SU-DHL-6 (cell line): ENCODE measurements at regions not wholly inside any gene's neighbourhood (a gene's known extent, or its start where the extent isn't known, plus 50 kb on each side); places are given as distances from the start of the nearest gene placed in this dataset.

Experiments
- H2AFZ ChIP-seq: fragments of 200-600 bp; sonication (generic); 2 replicates; pipeline ENCODE4 v1.6.1; 2014; ENCODE audit warnings: low read depth, mild to moderate bottlenecking, moderate library complexity, mixed read lengths, antibody characterized with exemption, low read length; ENCODE audit not compliant: severe bottlenecking
- H3F3A ChIP-seq: fragments of 200-600 bp; shearing (Covaris generic); 2 replicates; pipeline ENCODE4 v1.6.0; 2016; ENCODE audit warnings: antibody characterized with exemption, mild to moderate bottlenecking; ENCODE audit not compliant: insufficient read depth
- H3K27ac ChIP-seq: fragments of 200-600 bp; sonication (generic); 2 replicates; pipeline ENCODE4 v1.5.1; 2016; ENCODE audit warnings: low read depth, mild to moderate bottlenecking, low read length, moderate library complexity, mixed read lengths
- H3K27me3 ChIP-seq: fragments of 200-600 bp; sonication (generic), shearing (Covaris generic); 2 replicates; pipeline ENCODE4 v1.6.0; 2014; ENCODE audit warnings: mild to moderate bottlenecking, low read length
- H3K36me3 ChIP-seq: fragments of 200-600 bp; sonication (generic); 2 replicates; pipeline ENCODE4 v1.6.1; 2014; ENCODE audit warnings: mild to moderate bottlenecking, low read length, mixed read lengths
- H3K4me2 ChIP-seq: fragments of 300-600, 200-600 bp; shearing (Covaris generic), sonication (generic); 2 replicates; pipeline ENCODE4 v1.6.0; 2014; ENCODE audit warnings: low read length, low read depth, mild to moderate bottlenecking; ENCODE audit not compliant: poor library complexity, severe bottlenecking
- H3K4me3 ChIP-seq: fragments of 200-600 bp; sonication (generic); 2 replicates; pipeline ENCODE4 v1.5.1; 2014; ENCODE audit warnings: antibody characterized with exemption, low read length, mild to moderate bottlenecking, mixed read lengths; ENCODE audit not compliant: insufficient read depth, poor library complexity, severe bottlenecking
- H3K79me2 ChIP-seq: fragments of 200-600 bp; sonication (generic); 2 replicates; pipeline ENCODE4 v1.6.1; 2014; ENCODE audit warnings: mild to moderate bottlenecking, low read length, moderate library complexity; ENCODE audit not compliant: insufficient read depth
- H3K9ac ChIP-seq: fragments of 200-600 bp; sonication (generic); 2 replicates; pipeline ENCODE4 v1.7.0; 2014; ENCODE audit warnings: mild to moderate bottlenecking, low read length
- H3K9me2 ChIP-seq: fragments of 200-600 bp; sonication (generic); replicated peaks from 2 replicates; pipeline ENCODE4 v1.6.1; 2014; ENCODE audit warnings: low read length; ENCODE audit not compliant: insufficient read depth
- H3K9me3 ChIP-seq: fragments of 200-600 bp; sonication (generic); 2 replicates; pipeline ENCODE4 v1.6.1; 2014; ENCODE audit warnings: low read length, mixed read lengths; ENCODE audit not compliant: insufficient read depth
- H4K20me1 ChIP-seq: fragments of 200-600 bp; sonication (generic); 2 replicates; pipeline ENCODE4 v1.6.1; 2014; ENCODE audit warnings: low read depth, mild to moderate bottlenecking, antibody characterized with exemption, low read length, moderate library complexity, mixed read lengths
- EZH2phosphoT487 ChIP-seq: fragments of 200-600 bp; sonication (generic), shearing (Covaris generic); conservative IDR thresholded peaks from 2 replicates; pipeline ENCODE4 v1.6.1; 2018; ENCODE audit warnings: mild to moderate bottlenecking, antibody characterized with exemption, low read length, moderate library complexity, mixed read lengths
- TF ChIP-seq, protein P1 (sequence below): fragments of 200-600 bp; sonication (generic); IDR thresholded peaks from one replicate; pipeline ENCODE4 v1.5.1; 2017; ENCODE audit warnings: antibody characterized with exemption, mild to moderate bottlenecking, low read length, moderate library complexity; ENCODE audit not compliant: insufficient read depth, poor library complexity, severe bottlenecking

DNA sequence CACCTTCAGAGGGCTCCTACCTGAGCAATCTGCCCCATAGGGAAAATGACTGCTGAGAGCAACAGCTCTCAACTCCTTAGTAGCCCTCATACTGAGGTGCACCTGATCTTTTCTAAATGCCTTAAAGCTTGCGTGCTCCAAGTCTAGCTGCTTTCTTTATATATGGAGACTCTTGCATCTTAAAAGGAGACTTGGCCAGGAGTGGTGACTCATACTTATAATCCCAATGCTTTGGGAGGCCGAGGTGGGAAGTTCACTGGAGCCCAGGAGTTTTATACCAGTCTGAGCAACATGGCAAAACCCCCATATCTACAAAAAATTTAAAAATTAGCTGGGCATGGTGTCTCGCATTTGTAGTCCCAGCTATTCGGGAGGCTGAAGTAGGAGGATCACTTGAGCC is 78.1 kb upstream of the TRIM2 start:
- Histone ChIP-seq H3K36me3 (no peaks in the 10 kb centered on the region), H2AFZ (no peak overlapping the region), H3K9me3 (no peaks in the 10 kb centered on the region), H3K27me3 (no peaks in the 10 kb centered on the region), H3K27ac (no peak overlapping the region), H3K79me2 (no peaks in the 10 kb centered on the region), H3K9ac (no peak overlapping the region), H3K4me3 (no peak overlapping the region), H3K4me2 (no peak overlapping the region), H4K20me1 (no peaks in the 10 kb centered on the region), H3K9me2 (no peaks in the 10 kb centered on the region), H3F3A (no peaks in the 10 kb centered on the region)
- TF ChIP-seq, protein P1, sequence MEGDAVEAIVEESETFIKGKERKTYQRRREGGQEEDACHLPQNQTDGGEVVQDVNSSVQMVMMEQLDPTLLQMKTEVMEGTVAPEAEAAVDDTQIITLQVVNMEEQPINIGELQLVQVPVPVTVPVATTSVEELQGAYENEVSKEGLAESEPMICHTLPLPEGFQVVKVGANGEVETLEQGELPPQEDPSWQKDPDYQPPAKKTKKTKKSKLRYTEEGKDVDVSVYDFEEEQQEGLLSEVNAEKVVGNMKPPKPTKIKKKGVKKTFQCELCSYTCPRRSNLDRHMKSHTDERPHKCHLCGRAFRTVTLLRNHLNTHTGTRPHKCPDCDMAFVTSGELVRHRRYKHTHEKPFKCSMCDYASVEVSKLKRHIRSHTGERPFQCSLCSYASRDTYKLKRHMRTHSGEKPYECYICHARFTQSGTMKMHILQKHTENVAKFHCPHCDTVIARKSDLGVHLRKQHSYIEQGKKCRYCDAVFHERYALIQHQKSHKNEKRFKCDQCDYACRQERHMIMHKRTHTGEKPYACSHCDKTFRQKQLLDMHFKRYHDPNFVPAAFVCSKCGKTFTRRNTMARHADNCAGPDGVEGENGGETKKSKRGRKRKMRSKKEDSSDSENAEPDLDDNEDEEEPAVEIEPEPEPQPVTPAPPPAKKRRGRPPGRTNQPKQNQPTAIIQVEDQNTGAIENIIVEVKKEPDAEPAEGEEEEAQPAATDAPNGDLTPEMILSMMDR = no peak
- no peak for TF ChIP-seq EZH2phosphoT487

DNA sequence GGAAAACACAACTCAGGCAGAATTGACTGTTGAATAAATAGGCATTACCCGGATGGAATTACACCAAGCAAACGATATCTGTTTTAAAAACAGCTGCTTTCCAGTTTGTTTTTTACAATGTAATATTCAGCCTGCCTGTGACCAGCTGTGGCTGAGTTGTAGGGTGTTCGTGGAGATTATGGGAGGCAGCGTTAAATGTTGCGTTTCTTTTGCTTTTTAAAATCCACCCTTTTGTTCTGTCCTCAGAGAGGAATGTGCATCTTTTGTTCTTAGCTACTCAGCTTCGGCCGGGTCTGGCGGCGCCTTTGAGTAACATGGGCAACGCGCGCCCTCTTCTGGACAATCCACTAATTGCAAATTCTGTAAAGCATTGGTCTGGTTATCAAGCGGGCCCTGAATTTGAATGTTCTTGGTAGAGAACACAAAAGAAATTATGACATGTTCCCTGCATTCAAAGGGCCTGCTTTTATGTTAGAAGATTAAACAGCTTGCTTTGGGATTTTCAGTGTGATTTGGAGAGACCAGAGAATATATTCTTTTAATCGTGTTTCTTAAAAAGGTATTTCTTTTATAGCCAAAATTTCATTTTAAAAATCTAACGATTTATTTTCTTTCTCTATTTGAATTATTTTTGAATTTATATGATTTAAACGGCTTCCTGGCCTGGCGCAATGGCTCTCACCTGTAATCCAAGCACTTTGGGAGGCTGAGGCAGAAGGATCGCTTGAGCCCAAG is 76.3 kb upstream of the TRIM2 start:
- Histone ChIP-seq H3F3A (no peaks in the 10 kb centered on the region), H3K9ac (no peak overlapping the region), H3K9me2 (no peaks in the 10 kb centered on the region), H2AFZ (no peak overlapping the region), H3K36me3 (no peaks in the 10 kb centered on the region), H3K4me3 (no peak overlapping the region), H3K27me3 (no peaks in the 10 kb centered on the region), H3K79me2 (no peaks in the 10 kb centered on the region), H4K20me1 (no peaks in the 10 kb centered on the region), H3K27ac (no peak overlapping the region), H3K4me2 (no peak overlapping the region), H3K9me3 (no peaks in the 10 kb centered on the region)
- no peak for TF ChIP-seq EZH2phosphoT487
- TF ChIP-seq, protein P1 = peak; percentile 76

DNA sequence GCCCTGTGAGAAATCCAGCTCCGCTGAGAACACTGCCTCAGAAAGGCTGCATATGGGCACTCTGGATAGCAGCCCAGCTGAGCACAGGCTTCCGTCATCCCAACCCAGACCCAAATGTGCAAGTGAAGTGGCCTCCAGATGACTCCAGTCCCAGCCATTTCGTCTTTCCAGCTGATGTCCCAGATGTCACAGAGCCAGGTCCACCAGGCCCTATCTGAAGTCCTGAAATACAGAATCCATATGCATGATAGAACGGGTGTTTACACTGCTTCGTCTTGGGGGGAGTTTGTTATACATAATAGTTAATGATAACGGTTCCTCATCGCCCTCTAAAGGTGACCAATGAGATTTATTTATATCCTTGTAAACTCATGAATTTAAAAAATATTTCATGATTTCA is 72.6 kb upstream of the TRIM2 start:
- no peak overlapping the region for H3K27ac ChIP-seq
- no peak overlapping the region for H3K4me2 ChIP-seq
- H3K36me3 ChIP-seq = no peaks in the 10 kb centered on the region
- no peak overlapping the region for H2AFZ ChIP-seq
- H4K20me1 ChIP-seq = no peaks in the 10 kb centered on the region
- no peaks in the 10 kb centered on the region for H3K27me3 ChIP-seq
- no peaks in the 10 kb centered on the region for H3F3A ChIP-seq
- H3K79me2 ChIP-seq = no peaks in the 10 kb centered on the region
- H3K4me3 ChIP-seq = no peak overlapping the region
- no peak for TF ChIP-seq EZH2phosphoT487
- TF ChIP-seq, protein P1 = no peak
- H3K9me2 ChIP-seq = no peaks in the 10 kb centered on the region
- no peak overlapping the region for H3K9ac ChIP-seq
- H3K9me3 ChIP-seq = no peaks in the 10 kb centered on the region
